Activated naive CD4-positive, alpha-beta T cell treated with anti-CD3 and anti-CD28 coated beads for 36 hours (primary cell): ENCODE measurements at regions not wholly inside any gene's neighbourhood (a gene's known extent, or its start where the extent isn't known, plus 50 kb on each side); places are given as distances from the start of the nearest gene placed in this dataset.

Experiments
- CTCF ChIA-PET: fragments of 350-600 bp; sonication (Branson Sonifier 250); formaldehyde crosslinking; loops from one replicate; lab custom pipeline; 2021; ENCODE audit warnings: antibody characterized with exemption; lab: Charles Lee
- DNase-seq: peaks from one replicate; pipeline ENCODE4 v3.0.0-alpha.2; 2020
- H3K27ac Mint-ChIP-seq: one replicate; pipeline ENCODE4 v1.8.0; 2021; ENCODE audit warnings: mild to moderate bottlenecking, mixed read lengths
- H3K27me3 Mint-ChIP-seq: one replicate; pipeline ENCODE4 v1.8.0; 2021; ENCODE audit warnings: low read depth, mixed read lengths
- H3K36me3 Mint-ChIP-seq: one replicate; pipeline ENCODE4 v1.8.0; 2021; ENCODE audit warnings: low read depth, mixed read lengths
- H3K4me1 Mint-ChIP-seq: one replicate; pipeline ENCODE4 v1.8.0; 2021; ENCODE audit warnings: low read depth, mixed read lengths
- H3K4me3 Mint-ChIP-seq: one replicate; pipeline ENCODE4 v1.8.0; 2021; ENCODE audit warnings: mild to moderate bottlenecking, moderate library complexity, mixed read lengths
- H3K9me3 Mint-ChIP-seq: one replicate; pipeline ENCODE4 v1.8.0; 2021; ENCODE audit warnings: mixed read lengths
- intact Hi-C: fragments of 100-400 bp; cut with micrococcal nuclease; formaldehyde crosslinking; loops from one replicate; pipeline ENCODE4 v1.15.1; 2023

- CTCF ChIA-PET: no interaction called here
- no peak for DNase-seq
- H3K27me3 Mint-ChIP-seq: peaks cover 2% of the 10 kb centered on the region
- no peaks in the 10 kb centered on the region for H3K9me3 Mint-ChIP-seq
- H3K4me3 Mint-ChIP-seq: no peak overlapping the region
- intact Hi-C loops: no loop called here
- H3K4me1 Mint-ChIP-seq: no peaks in the 10 kb centered on the region
- H3K36me3 Mint-ChIP-seq: no peaks in the 10 kb centered on the region
- H3K27ac Mint-ChIP-seq: no peak overlapping the region
Measured at GRCh38 chr3:193897731-193898180, 238.2 kb upstream of the HES1 start.

GRCh38 chr3:193899001-193899400 lies 236.9 kb upstream of the HES1 start:
- Mint-ChIP-seq H3K9me3 (no peaks in the 10 kb centered on the region), H3K4me1 (no peaks in the 10 kb centered on the region), H3K27ac (no peak overlapping the region), H3K4me3 (no peak overlapping the region), H3K27me3 (peaks cover 5% of the 10 kb centered on the region), H3K36me3 (no peaks in the 10 kb centered on the region)
- CTCF ChIA-PET: no interaction called here
- intact Hi-C loops: no loop called here
- DNase-seq: no peak

GRCh38 chr3:193901007-193901406 lies 234.9 kb upstream of the HES1 start:
- Mint-ChIP-seq H3K4me1 (no peaks in the 10 kb centered on the region), H3K4me3 (no peak overlapping the region), H3K36me3 (no peaks in the 10 kb centered on the region), H3K9me3 (no peaks in the 10 kb centered on the region), H3K27ac (no peak overlapping the region), H3K27me3 (peaks cover 5% of the 10 kb centered on the region)
- DNase-seq: no peak
- intact Hi-C loops: no loop called here
- CTCF ChIA-PET: no interaction called here

GRCh38 chr3:193902607-193903511 lies 233.1 kb upstream of the HES1 start:
- Mint-ChIP-seq H3K36me3 (no peaks in the 10 kb centered on the region), H3K4me1 (no peaks in the 10 kb centered on the region), H3K9me3 (no peaks in the 10 kb centered on the region), H3K27ac (no peak overlapping the region), H3K27me3 (peaks cover 5% of the 10 kb centered on the region), H3K4me3 (no peak overlapping the region)
- intact Hi-C loops: no loop called here
- CTCF ChIA-PET: no interaction called here
- no peak for DNase-seq

GRCh38 chr3:193903512-193903817 lies 232.5 kb upstream of the HES1 start:
- H3K4me3 Mint-ChIP-seq: no peak overlapping the region
- CTCF ChIA-PET: no interaction called here
- H3K27ac Mint-ChIP-seq: no peak overlapping the region
- H3K4me1 Mint-ChIP-seq: no peaks in the 10 kb centered on the region
- intact Hi-C loops: no loop called here
- H3K36me3 Mint-ChIP-seq: no peaks in the 10 kb centered on the region
- no peak for DNase-seq
- H3K9me3 Mint-ChIP-seq: peaks cover 5% of the 10 kb centered on the region
- H3K27me3 Mint-ChIP-seq: peaks cover 5% of the 10 kb centered on the region

GRCh38 chr3:193903966-193904365 lies 232.0 kb upstream of the HES1 start:
- peaks cover 5% of the 10 kb centered on the region for H3K27me3 Mint-ChIP-seq
- no peak overlapping the region for H3K27ac Mint-ChIP-seq
- H3K4me1 Mint-ChIP-seq: peaks cover 1% of the 10 kb centered on the region
- intact Hi-C loops: no loop called here
- H3K36me3 Mint-ChIP-seq: no peaks in the 10 kb centered on the region
- H3K9me3 Mint-ChIP-seq: peaks cover 7% of the 10 kb centered on the region
- H3K4me3 Mint-ChIP-seq: no peak overlapping the region
- no peak for DNase-seq
- CTCF ChIA-PET: interaction anchor here (0.8 kb wide), 1 partner anchor 234 kb away, joined by 3 read pairs; no protein-coding TSS in a partner anchor

- peaks cover 3% of the 10 kb centered on the region for H3K27me3 Mint-ChIP-seq
- peaks cover 7% of the 10 kb centered on the region for H3K9me3 Mint-ChIP-seq
- CTCF ChIA-PET: no interaction called here
- no peak for DNase-seq
- no peak overlapping the region for H3K27ac Mint-ChIP-seq
- peaks cover 15% of the 10 kb centered on the region for H3K4me1 Mint-ChIP-seq
- no peak overlapping the region for H3K4me3 Mint-ChIP-seq
- intact Hi-C loops: no loop called here
- H3K36me3 Mint-ChIP-seq: no peaks in the 10 kb centered on the region
Measured at GRCh38 chr3:193905541-193906396, 230.2 kb upstream of the HES1 start.

GRCh38 chr3:193906849-193907410 lies 229.0 kb upstream of the HES1 start:
- H3K4me1 Mint-ChIP-seq: peaks cover 27% of the 10 kb centered on the region
- peaks cover 7% of the 10 kb centered on the region for H3K9me3 Mint-ChIP-seq
- intact Hi-C loops: no loop called here

GRCh38 chr3:193908181-193908744 lies 227.7 kb upstream of the HES1 start:
- CTCF ChIA-PET: interaction anchor here (0.6 kb wide), 1 partner anchor 271 kb away, joined by 3 read pairs; no protein-coding TSS in a partner anchor
- no peak overlapping the region for H3K27ac Mint-ChIP-seq
- H3K4me3 Mint-ChIP-seq: no peak overlapping the region
- no peaks in the 10 kb centered on the region for H3K27me3 Mint-ChIP-seq
- DNase-seq: no peak
- no peaks in the 10 kb centered on the region for H3K36me3 Mint-ChIP-seq
- peaks cover 35% of the 10 kb centered on the region for H3K4me1 Mint-ChIP-seq
- H3K9me3 Mint-ChIP-seq: peaks cover 7% of the 10 kb centered on the region
- intact Hi-C loops: no loop called here

More at GRCh38 chr3:193906849-193907410, 229.0 kb upstream of the HES1 start:
- no peak for DNase-seq
- H3K4me3 Mint-ChIP-seq: no peak overlapping the region
- H3K27ac Mint-ChIP-seq: no peak overlapping the region
- H3K27me3 Mint-ChIP-seq: peaks cover 2% of the 10 kb centered on the region
- no peaks in the 10 kb centered on the region for H3K36me3 Mint-ChIP-seq
- CTCF ChIA-PET: no interaction called here

- no peaks in the 10 kb centered on the region for H3K36me3 Mint-ChIP-seq
- CTCF ChIA-PET: no interaction called here
- peaks cover 7% of the 10 kb centered on the region for H3K9me3 Mint-ChIP-seq
- DNase-seq: no peak
- H3K4me1 Mint-ChIP-seq: peaks cover 35% of the 10 kb centered on the region
- no peaks in the 10 kb centered on the region for H3K27me3 Mint-ChIP-seq
- intact Hi-C loops: no loop called here
- H3K4me3 Mint-ChIP-seq: no peak overlapping the region
- no peak overlapping the region for H3K27ac Mint-ChIP-seq
Measured at GRCh38 chr3:193909387-193909786, 226.6 kb upstream of the HES1 start.

GRCh38 chr3:193910310-193910709 lies 225.6 kb upstream of the HES1 start:
- no peak overlapping the region for H3K4me3 Mint-ChIP-seq
- CTCF ChIA-PET: no interaction called here
- no peaks in the 10 kb centered on the region for H3K36me3 Mint-ChIP-seq
- peaks cover 7% of the 10 kb centered on the region for H3K9me3 Mint-ChIP-seq
- intact Hi-C loops: loop anchor here (2.0 to 5.0 kb wide), 2 partner anchors 54 to 227 kb away; partner anchors contain the start of gene HES1
- H3K27me3 Mint-ChIP-seq: no peaks in the 10 kb centered on the region
- peaks cover 35% of the 10 kb centered on the region for H3K4me1 Mint-ChIP-seq
- no peak overlapping the region for H3K27ac Mint-ChIP-seq
- no peak for DNase-seq
